Calu3 (cell line): ENCODE measurements at regions not wholly inside any gene's neighbourhood (a gene's known extent, or its start where the extent isn't known, plus 50 kb on each side); places are given as distances from the start of the nearest gene placed in this dataset.

Experiments used
- BruUV-seq: library from RNA; stranded (reverse); fragments of 400-500 nt; replicated peaks from 2 replicates; lab custom pipeline; 2021; lab: Mats Ljungman, UMichigan
- CTCF ChIA-PET: fragments of 300-600 bp; sonication (Branson Sonifier 250); formaldehyde crosslinking; loops from one replicate; lab custom pipeline; 2022; ENCODE audit warnings: antibody characterized with exemption; lab: Charles Lee
- DNase-seq: peaks from one replicate; pipeline ENCODE4 v3.0.0; 2022
- H3K27ac Mint-ChIP-seq: one replicate; pipeline ENCODE4 v1.8.0; 2022; ENCODE audit warnings: mixed read lengths; ENCODE audit not compliant: unreplicated experiment
- H3K27me3 Mint-ChIP-seq: one replicate; pipeline ENCODE4 v1.8.0; 2022; ENCODE audit warnings: mixed read lengths; ENCODE audit not compliant: unreplicated experiment
- H3K36me3 Mint-ChIP-seq: one replicate; pipeline ENCODE4 v1.8.0; 2022; ENCODE audit warnings: mild to moderate bottlenecking, moderate library complexity, mixed read lengths; ENCODE audit not compliant: insufficient read depth, unreplicated experiment
- H3K4me1 Mint-ChIP-seq: one replicate; pipeline ENCODE4 v1.8.0; 2022; ENCODE audit warnings: mild to moderate bottlenecking, low read depth, mixed read lengths; ENCODE audit not compliant: unreplicated experiment
- H3K4me3 Mint-ChIP-seq: one replicate; pipeline ENCODE4 v1.8.0; 2022; ENCODE audit warnings: mild to moderate bottlenecking, low read depth, moderate library complexity, mixed read lengths; ENCODE audit not compliant: unreplicated experiment
- H3K9me3 Mint-ChIP-seq: one replicate; pipeline ENCODE4 v1.8.0; 2022; ENCODE audit warnings: low read depth, mixed read lengths; ENCODE audit not compliant: unreplicated experiment
- intact Hi-C: fragments of 100-400 bp; cut with micrococcal nuclease; formaldehyde crosslinking; loops from one replicate; pipeline ENCODE4 v1.10.0; 2022; ENCODE audit not compliant: unreplicated experiment
- TF ChIP-seq, protein P1 (sequence below): fragments of 200-600 bp; IDR thresholded peaks from one replicate; pipeline ENCODE4 v1.8.0; 2022; ENCODE audit warnings: antibody characterized with exemption; ENCODE audit not compliant: unreplicated experiment

DNA sequence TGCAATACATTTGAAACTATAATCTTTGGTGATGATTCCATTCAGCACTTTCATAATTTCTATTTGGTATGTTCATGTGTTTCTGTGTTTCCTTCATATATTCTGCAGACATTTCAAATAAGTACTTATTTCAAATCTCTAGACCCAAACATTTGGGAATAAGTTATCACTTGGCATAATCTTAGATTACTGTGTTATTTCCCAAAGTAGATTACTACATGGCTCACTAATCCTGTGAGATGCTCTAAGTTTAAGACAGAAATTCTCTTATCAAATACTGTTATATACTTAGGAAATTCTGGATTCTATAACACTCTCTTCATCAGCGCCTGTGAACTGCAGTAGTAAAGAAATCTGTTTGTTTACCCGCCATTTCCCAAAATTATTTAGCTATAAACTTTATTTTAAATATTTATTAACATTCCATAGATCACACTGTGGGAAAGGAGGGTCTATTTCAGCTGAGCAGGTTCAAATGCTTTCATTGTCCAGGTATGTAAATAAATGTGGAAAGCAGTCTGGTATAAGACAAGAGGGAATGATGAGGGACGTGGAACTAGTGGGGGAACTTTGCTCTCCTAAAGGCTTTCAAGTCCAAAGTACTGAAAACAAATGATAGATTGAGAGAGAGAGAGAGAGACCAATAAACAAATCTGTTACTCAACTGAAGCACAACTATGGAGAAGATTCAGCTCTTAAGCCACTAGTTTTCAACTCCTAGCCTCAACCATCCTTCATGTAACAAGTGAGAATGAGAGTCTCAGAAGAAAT, 61.8 kb upstream of the TOM1L1 start:
- H3K27ac Mint-ChIP-seq: no peak overlapping the region
- H3K36me3 Mint-ChIP-seq: no peaks in the 10 kb centered on the region
- H3K4me3 Mint-ChIP-seq: no peak overlapping the region
- no TSS peak for BruUV-seq
- TF ChIP-seq, protein P1, sequence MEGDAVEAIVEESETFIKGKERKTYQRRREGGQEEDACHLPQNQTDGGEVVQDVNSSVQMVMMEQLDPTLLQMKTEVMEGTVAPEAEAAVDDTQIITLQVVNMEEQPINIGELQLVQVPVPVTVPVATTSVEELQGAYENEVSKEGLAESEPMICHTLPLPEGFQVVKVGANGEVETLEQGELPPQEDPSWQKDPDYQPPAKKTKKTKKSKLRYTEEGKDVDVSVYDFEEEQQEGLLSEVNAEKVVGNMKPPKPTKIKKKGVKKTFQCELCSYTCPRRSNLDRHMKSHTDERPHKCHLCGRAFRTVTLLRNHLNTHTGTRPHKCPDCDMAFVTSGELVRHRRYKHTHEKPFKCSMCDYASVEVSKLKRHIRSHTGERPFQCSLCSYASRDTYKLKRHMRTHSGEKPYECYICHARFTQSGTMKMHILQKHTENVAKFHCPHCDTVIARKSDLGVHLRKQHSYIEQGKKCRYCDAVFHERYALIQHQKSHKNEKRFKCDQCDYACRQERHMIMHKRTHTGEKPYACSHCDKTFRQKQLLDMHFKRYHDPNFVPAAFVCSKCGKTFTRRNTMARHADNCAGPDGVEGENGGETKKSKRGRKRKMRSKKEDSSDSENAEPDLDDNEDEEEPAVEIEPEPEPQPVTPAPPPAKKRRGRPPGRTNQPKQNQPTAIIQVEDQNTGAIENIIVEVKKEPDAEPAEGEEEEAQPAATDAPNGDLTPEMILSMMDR: no peak
- no peaks in the 10 kb centered on the region for H3K27me3 Mint-ChIP-seq
- H3K9me3 Mint-ChIP-seq: no peaks in the 10 kb centered on the region
- intact Hi-C loops: no loop called here
- CTCF ChIA-PET: no interaction called here
- no peaks in the 10 kb centered on the region for H3K4me1 Mint-ChIP-seq
- no peak for DNase-seq

DNA sequence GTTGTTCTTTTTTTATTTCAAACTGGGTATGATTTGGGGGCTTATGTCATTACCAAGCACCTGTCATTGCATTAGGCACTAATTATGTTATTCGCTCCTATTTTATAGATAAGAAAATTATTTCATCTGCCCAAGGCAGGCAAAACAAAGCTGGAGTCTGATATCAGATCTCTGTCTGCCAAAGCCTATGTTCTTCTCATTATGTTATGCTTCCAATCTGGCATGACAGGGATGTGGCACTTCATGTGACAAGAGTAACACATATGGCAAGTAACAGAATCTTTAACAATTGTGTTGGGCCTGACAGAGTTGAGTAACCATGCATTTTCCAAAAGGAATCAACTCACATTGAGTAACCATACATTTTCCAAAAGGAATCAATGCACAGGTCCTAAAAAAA, 61.2 kb upstream of the TOM1L1 start:
- H3K9me3 Mint-ChIP-seq: no peaks in the 10 kb centered on the region
- intact Hi-C loops: no loop called here
- H3K4me3 Mint-ChIP-seq: no peak overlapping the region
- BruUV-seq: no TSS peak
- CTCF ChIA-PET: no interaction called here
- H3K27ac Mint-ChIP-seq: no peak overlapping the region
- no peak for DNase-seq
- H3K36me3 Mint-ChIP-seq: no peaks in the 10 kb centered on the region
- H3K4me1 Mint-ChIP-seq: no peaks in the 10 kb centered on the region
- TF ChIP-seq, protein P1: no peak
- no peaks in the 10 kb centered on the region for H3K27me3 Mint-ChIP-seq

- Mint-ChIP-seq H3K27ac (no peak overlapping the region), H3K9me3 (no peaks in the 10 kb centered on the region), H3K36me3 (no peaks in the 10 kb centered on the region), H3K4me1 (no peaks in the 10 kb centered on the region), H3K27me3 (no peaks in the 10 kb centered on the region), H3K4me3 (no peak overlapping the region)
- no peak for DNase-seq
- no TSS peak for BruUV-seq
- CTCF ChIA-PET: no interaction called here
- intact Hi-C loops: no loop called here
- TF ChIP-seq, protein P1: no peak
These were observed 59.6 kb upstream of the TOM1L1 start for GRCh38 chr17:54840885-54841591.

GRCh38 chr17:54841656-54842055, 59.0 kb upstream of the TOM1L1 start:
- no peaks in the 10 kb centered on the region for H3K9me3 Mint-ChIP-seq
- intact Hi-C loops: no loop called here
- BruUV-seq: no TSS peak
- H3K4me1 Mint-ChIP-seq: no peaks in the 10 kb centered on the region
- TF ChIP-seq, protein P1: no peak
- H3K36me3 Mint-ChIP-seq: no peaks in the 10 kb centered on the region
- H3K27me3 Mint-ChIP-seq: no peaks in the 10 kb centered on the region
- CTCF ChIA-PET: no interaction called here
- H3K27ac Mint-ChIP-seq: no peak overlapping the region
- DNase-seq: no peak
- no peak overlapping the region for H3K4me3 Mint-ChIP-seq
